Stimulated activated naive CD8-positive, alpha-beta T cell treated with anti-CD3 and anti-CD28 coated beads, Interleukin-15, Interleukin-2, amounts not matched to agents 100 ng/mL and 50 ng/mL, for 24 hours (primary cell): ENCODE measurements at regions not wholly inside any gene's neighbourhood (a gene's known extent, or its start where the extent isn't known, plus 50 kb on each side); places are given as distances from the start of the nearest gene placed in this dataset.
"Not testable (repeated sequence)": the region's sequence is repeated elsewhere in the genome, so short reads cannot be mapped to it uniquely, and the experiment has no call there.

Experiments used
- H3K27ac Mint-ChIP-seq: one replicate; pipeline ENCODE4 v1.8.0; 2021; ENCODE audit warnings: mild to moderate bottlenecking, mixed read lengths
- H3K27me3 Mint-ChIP-seq: one replicate; pipeline ENCODE4 v1.8.0; 2021; ENCODE audit warnings: mixed read lengths
- H3K36me3 Mint-ChIP-seq: one replicate; pipeline ENCODE4 v1.8.0; 2021; ENCODE audit warnings: low read depth, mixed read lengths
- H3K4me1 Mint-ChIP-seq: one replicate; pipeline ENCODE4 v1.8.0; 2021; ENCODE audit warnings: low read depth, mixed read lengths
- H3K4me3 Mint-ChIP-seq: one replicate; pipeline ENCODE4 v1.8.0; 2021; ENCODE audit warnings: mild to moderate bottlenecking, mixed read lengths
- H3K9me3 Mint-ChIP-seq: one replicate; pipeline ENCODE4 v1.8.0; 2021; ENCODE audit warnings: mixed read lengths

DNA sequence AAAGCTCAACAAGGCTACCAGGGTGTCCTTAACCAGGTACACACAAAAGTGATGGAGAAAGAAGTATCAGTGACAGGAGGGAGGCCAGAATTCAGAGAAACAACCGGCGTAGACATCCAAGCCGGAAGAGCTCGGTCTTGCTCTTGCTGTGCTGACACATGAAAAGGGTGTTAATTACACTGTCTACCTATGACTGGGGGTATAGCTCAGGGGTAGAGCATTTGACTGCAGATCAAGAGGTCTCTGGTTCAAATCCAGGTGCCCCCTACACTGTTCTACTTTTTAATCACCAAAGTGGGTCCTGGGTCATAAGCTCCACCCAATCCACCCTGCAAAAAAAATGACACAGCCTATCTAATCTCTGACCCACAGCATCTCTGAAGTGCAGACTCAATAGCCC lies 86.9 kb upstream of the ZNF746 start:
- Mint-ChIP-seq H3K27me3 (no peaks in the 10 kb centered on the region), H3K36me3 (peaks cover 92% of the 10 kb centered on the region), H3K27ac (no peak overlapping the region), H3K9me3 (no peaks in the 10 kb centered on the region), H3K4me3 (no peak overlapping the region), H3K4me1 (peaks cover 8% of the 10 kb centered on the region)

- Mint-ChIP-seq H3K27ac (no peak overlapping the region), H3K4me1 (peaks cover 8% of the 10 kb centered on the region), H3K27me3 (no peaks in the 10 kb centered on the region), H3K36me3 (peaks cover 89% of the 10 kb centered on the region), H3K9me3 (no peaks in the 10 kb centered on the region), H3K4me3 (no peak overlapping the region)
These were observed 86.4 kb upstream of the ZNF746 start for GRCh38 chr7:149584009-149584408.

- Mint-ChIP-seq H3K36me3 (peaks cover 76% of the 10 kb centered on the region), H3K9me3 (peaks cover 16% of the 10 kb centered on the region), H3K27me3 (no peaks in the 10 kb centered on the region), H3K4me3 (no peak overlapping the region), H3K4me1 (peaks cover 8% of the 10 kb centered on the region), H3K27ac (no peak overlapping the region)
These were observed 82.7 kb upstream of the ZNF746 start for GRCh38 chr7:149580328-149580727.

- H3K36me3 Mint-ChIP-seq, result peaks cover 71% of the 10 kb centered on the region
- H3K4me1 Mint-ChIP-seq, H3K27ac Mint-ChIP-seq, H3K4me3 Mint-ChIP-seq, H3K27me3 Mint-ChIP-seq: not testable (repeated sequence)
- peaks cover 18% of the 10 kb centered on the region for H3K9me3 Mint-ChIP-seq
These were observed 81.8 kb upstream of the ZNF746 start for GRCh38 chr7:149579365-149579764.

GRCh38 chr7:149574428-149574827 lies 76.8 kb upstream of the ZNF746 start:
- Mint-ChIP-seq H3K36me3 (peaks cover 67% of the 10 kb centered on the region), H3K9me3 (peaks cover 38% of the 10 kb centered on the region)
- H3K4me3 Mint-ChIP-seq, H3K4me1 Mint-ChIP-seq, H3K27me3 Mint-ChIP-seq, H3K27ac Mint-ChIP-seq: not testable (repeated sequence)

GRCh38 chr7:149573519-149573918 lies 75.9 kb upstream of the ZNF746 start:
- Mint-ChIP-seq H3K36me3 (peaks cover 69% of the 10 kb centered on the region), H3K4me3 (no peak overlapping the region), H3K4me1 (no peaks in the 10 kb centered on the region), H3K9me3 (peaks cover 39% of the 10 kb centered on the region), H3K27me3 (no peaks in the 10 kb centered on the region), H3K27ac (no peak overlapping the region)

DNA sequence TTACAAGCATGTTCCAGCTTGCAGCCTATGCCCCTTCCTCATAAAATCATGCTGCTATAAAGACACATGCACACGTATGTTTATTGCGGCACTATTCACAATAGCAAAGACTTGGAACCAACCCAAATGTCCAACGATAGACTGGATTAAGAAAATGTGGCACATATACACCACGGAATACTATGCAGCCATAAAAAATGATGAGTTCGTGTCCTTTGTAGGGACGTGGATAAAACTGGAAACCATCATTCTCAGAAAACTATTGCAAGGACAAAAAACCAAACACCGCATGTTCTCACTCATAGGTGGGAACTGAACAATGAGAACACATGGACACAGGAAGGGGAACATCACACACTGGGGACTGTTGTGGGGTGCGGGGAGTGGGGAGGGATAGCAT lies 75.3 kb upstream of the ZNF746 start:
- Mint-ChIP-seq H3K36me3 (peaks cover 68% of the 10 kb centered on the region), H3K9me3 (peaks cover 35% of the 10 kb centered on the region)
- H3K4me3 Mint-ChIP-seq, H3K27ac Mint-ChIP-seq, H3K4me1 Mint-ChIP-seq, H3K27me3 Mint-ChIP-seq: not testable (repeated sequence)

DNA sequence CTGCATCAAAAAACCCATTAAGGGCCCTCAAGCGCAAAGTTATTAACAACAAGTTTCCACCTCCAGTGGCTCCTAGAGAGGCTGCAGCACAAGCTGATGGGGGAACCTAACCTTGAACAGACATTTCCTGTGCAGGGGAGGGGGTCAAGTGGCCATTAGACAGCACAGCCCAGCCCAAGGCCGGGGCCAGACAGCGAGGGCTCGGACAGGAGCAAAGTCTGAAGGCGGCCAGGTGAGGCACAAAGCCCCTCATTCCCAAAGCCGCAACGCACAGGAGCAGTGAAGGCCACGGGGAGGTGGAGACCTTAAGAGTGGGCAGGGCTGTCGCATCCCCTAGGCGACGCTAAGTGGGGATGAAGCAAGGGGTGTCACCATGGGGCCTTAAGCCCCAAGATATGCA lies 73.2 kb upstream of the ZNF746 start:
- Mint-ChIP-seq H3K9me3 (peaks cover 26% of the 10 kb centered on the region), H3K4me3 (no peak overlapping the region), H3K27ac (no peak overlapping the region), H3K36me3 (peaks cover 81% of the 10 kb centered on the region), H3K4me1 (peaks cover 3% of the 10 kb centered on the region), H3K27me3 (no peaks in the 10 kb centered on the region)

DNA sequence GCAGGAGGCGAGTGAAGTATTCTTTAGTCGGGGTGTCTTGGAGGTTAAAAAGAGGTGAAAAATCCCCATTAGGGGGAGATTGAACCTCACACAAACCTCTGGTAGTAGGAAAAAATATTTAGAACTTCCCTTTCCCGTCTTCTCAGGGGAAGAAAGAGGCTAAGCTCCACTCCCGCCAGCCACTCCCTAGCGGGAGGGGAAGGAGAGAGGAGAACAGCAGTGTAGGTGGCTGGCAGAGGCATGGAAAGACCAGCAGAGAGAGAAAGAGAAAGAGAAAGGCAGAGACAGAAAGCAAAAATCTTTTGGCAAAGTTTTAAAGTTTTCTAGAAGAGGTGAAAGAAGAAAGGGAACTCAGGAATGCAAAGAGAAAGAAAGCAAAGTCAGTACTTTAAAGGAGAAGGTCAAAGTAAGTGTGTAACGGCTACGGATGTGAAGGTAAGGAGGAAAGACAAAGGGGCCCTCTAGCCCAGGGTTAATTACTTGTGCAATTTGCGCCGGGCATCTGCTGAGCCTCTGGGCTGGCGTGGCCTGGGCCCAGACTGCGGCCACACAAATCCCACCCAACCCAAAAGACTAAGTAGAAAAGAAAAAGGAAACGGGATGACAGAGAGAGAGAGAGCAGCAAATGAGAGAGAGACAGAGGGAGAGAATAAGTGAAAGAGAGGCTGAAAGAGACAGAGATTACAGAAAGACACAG lies 72.3 kb upstream of the ZNF746 start:
- H3K36me3 Mint-ChIP-seq, result peaks cover 87% of the 10 kb centered on the region
- H3K27me3 Mint-ChIP-seq, result no peaks in the 10 kb centered on the region
- peaks cover 4% of the 10 kb centered on the region for H3K4me1 Mint-ChIP-seq
- peak overlapping the region; percentile 41 for H3K27ac Mint-ChIP-seq
- peaks cover 26% of the 10 kb centered on the region for H3K9me3 Mint-ChIP-seq
- H3K4me3 Mint-ChIP-seq, result no peak overlapping the region

DNA sequence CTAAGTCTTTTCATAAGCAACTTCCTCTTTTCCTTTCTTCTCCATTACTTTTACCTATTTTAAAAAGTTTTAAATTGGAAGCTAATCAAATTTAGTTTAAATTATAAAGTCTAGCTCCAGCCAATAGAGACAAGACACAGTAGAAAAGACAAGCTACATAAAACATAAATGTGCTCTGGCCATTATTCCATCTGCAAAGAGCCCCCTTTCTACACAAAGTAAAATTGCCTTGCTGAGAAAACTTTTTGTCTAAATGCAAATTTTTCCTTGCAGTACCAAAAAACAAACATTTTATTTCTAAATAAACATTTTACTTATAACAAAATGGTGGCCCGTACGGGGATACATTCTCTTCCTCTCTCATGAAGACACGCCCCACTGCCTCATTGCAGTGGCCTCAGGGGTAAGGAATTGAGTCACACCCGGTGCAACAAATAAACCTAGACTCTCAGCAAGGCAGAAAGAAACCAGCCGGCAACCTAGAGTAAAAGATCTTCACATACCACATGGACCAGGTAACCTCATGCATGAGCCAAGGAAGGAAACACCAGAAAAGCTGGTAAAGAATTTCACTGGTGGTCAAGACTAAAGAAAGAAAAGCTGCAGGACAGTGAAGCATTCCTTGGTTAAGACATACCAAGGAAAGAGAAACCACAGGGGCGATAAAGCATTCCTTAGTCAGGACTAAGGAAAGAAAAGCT lies 71.6 kb upstream of the ZNF746 start:
- H3K27ac Mint-ChIP-seq, result no peak overlapping the region
- H3K4me3 Mint-ChIP-seq, result no peak overlapping the region
- peaks cover 27% of the 10 kb centered on the region for H3K9me3 Mint-ChIP-seq
- peaks cover 4% of the 10 kb centered on the region for H3K4me1 Mint-ChIP-seq
- H3K36me3 Mint-ChIP-seq, result peaks cover 87% of the 10 kb centered on the region
- H3K27me3 Mint-ChIP-seq, result no peaks in the 10 kb centered on the region

DNA sequence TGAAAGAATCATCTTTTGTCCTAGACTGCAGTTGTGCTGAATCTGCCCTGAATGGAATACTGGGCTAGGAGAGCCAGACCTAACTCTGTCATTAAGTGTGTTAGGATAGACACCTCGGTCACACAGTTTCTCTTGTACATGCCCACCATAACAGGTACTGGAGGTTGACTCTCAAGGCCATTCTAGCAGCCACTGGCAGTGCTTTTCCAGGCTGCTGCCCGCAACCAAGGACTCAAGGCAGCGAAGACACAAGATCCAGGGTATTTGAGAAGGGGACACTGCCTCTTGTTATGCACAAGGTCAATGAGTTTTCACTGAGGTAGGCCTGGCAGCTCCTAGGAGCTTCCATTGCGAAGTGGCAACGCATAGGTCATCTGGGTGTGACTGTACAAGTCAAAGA lies 70.6 kb upstream of the ZNF746 start:
- no peak overlapping the region for H3K27ac Mint-ChIP-seq
- no peaks in the 10 kb centered on the region for H3K27me3 Mint-ChIP-seq
- peaks cover 89% of the 10 kb centered on the region for H3K36me3 Mint-ChIP-seq
- H3K9me3 Mint-ChIP-seq, result peaks cover 23% of the 10 kb centered on the region
- no peak overlapping the region for H3K4me3 Mint-ChIP-seq
- peaks cover 4% of the 10 kb centered on the region for H3K4me1 Mint-ChIP-seq

GRCh38 chr7:149566103-149566502 lies 68.5 kb upstream of the ZNF746 start:
- Mint-ChIP-seq H3K27ac (no peak overlapping the region), H3K4me1 (peaks cover 4% of the 10 kb centered on the region), H3K4me3 (no peak overlapping the region), H3K36me3 (peaks cover 76% of the 10 kb centered on the region), H3K27me3 (no peaks in the 10 kb centered on the region), H3K9me3 (peaks cover 17% of the 10 kb centered on the region)

DNA sequence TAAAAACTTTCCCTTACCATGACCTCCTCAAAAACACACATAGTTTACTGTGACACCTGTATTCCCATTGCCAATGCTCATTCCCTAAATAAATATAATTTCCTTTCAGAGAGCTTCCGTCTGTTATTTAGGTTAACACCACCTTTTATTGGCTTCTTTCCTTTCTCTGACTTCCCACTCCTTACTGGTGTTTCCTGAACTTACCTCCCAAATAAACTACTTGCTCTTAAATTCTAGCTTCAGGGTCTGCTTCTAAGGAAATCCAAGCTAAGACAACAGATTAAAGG lies 67.4 kb upstream of the ZNF746 start:
- Mint-ChIP-seq H3K9me3 (peaks cover 13% of the 10 kb centered on the region), H3K27ac (no peak overlapping the region), H3K4me1 (peaks cover 4% of the 10 kb centered on the region), H3K4me3 (no peak overlapping the region), H3K27me3 (no peaks in the 10 kb centered on the region), H3K36me3 (peaks cover 76% of the 10 kb centered on the region)

GRCh38 chr7:149564340-149565095 lies 66.9 kb upstream of the ZNF746 start:
- Mint-ChIP-seq H3K4me3 (no peak overlapping the region), H3K36me3 (peaks cover 73% of the 10 kb centered on the region), H3K9me3 (peaks cover 8% of the 10 kb centered on the region), H3K27ac (no peak overlapping the region), H3K4me1 (peaks cover 4% of the 10 kb centered on the region), H3K27me3 (no peaks in the 10 kb centered on the region)

GRCh38 chr7:149562602-149563001 lies 65.0 kb upstream of the ZNF746 start:
- Mint-ChIP-seq H3K27me3 (no peaks in the 10 kb centered on the region), H3K9me3 (peaks cover 4% of the 10 kb centered on the region), H3K27ac (no peak overlapping the region), H3K4me1 (peaks cover 4% of the 10 kb centered on the region), H3K4me3 (no peak overlapping the region), H3K36me3 (peaks cover 64% of the 10 kb centered on the region)
